ENCODE measurements at regions not wholly inside any gene's neighbourhood (a gene's known extent, or its start where the extent isn't known, plus 50 kb on each side); places are given as distances from the start of the nearest gene placed in this dataset.

- H3K9me3 ChIP-seq (ENCODE audit: low read length): no peaks in the 10 kb centered on the region
- no peak overlapping the region for H3K27ac ChIP-seq (ENCODE audit: low read depth, low read length, poor library complexity, severe bottlenecking)
- H3K4me1 ChIP-seq (ENCODE audit: insufficient read depth, low read length, severe bottlenecking): no peaks in the 10 kb centered on the region
- TF ChIP-seq EZH2 (IDR thresholded peaks at IDR 0.05; ENCODE audit: borderline replicate concordance, low read length) (no peak), CTCF (IDR thresholded peaks at IDR 0.05; ENCODE audit: low read length) (no peak)
- H3F3A ChIP-seq (ENCODE audit: insufficient read depth, low read length): no peaks in the 10 kb centered on the region
- H3K9ac ChIP-seq (ENCODE audit: low read length): no peak overlapping the region
- H3K9me2 ChIP-seq (ENCODE audit: low read depth, low read length): no peaks in the 10 kb centered on the region
- no peak overlapping the region for H2AFZ ChIP-seq (ENCODE audit: low read length)
- H3K4me3 ChIP-seq (ENCODE audit: low read depth, low read length, poor library complexity, severe bottlenecking): no peak overlapping the region
- H3K4me2 ChIP-seq (ENCODE audit: low read length): no peak overlapping the region
- H4K20me1 ChIP-seq (ENCODE audit: insufficient read depth, low read length): no peaks in the 10 kb centered on the region
- H3K79me2 ChIP-seq (ENCODE audit: insufficient read depth, low read length): no peaks in the 10 kb centered on the region
- no peaks in the 10 kb centered on the region for H3K27me3 ChIP-seq (ENCODE audit: insufficient read depth, low read length)
- no peaks in the 10 kb centered on the region for H3K36me3 ChIP-seq (ENCODE audit: insufficient read depth, low read length)
Measured at GRCh38 chr15:95300958-95301357, 1029.5 kb upstream of the NR2F2 start.

- Histone ChIP-seq H3K79me2 (ENCODE audit: insufficient read depth, low read length) (no peaks in the 10 kb centered on the region), H3K4me1 (ENCODE audit: insufficient read depth, low read length, severe bottlenecking) (no peaks in the 10 kb centered on the region), H3K4me3 (ENCODE audit: low read depth, low read length, poor library complexity, severe bottlenecking) (no peak overlapping the region), H3K9me2 (ENCODE audit: low read depth, low read length) (no peaks in the 10 kb centered on the region), H3K36me3 (ENCODE audit: insufficient read depth, low read length) (no peaks in the 10 kb centered on the region), H3K4me2 (ENCODE audit: low read length) (no peak overlapping the region), H3K27ac (ENCODE audit: low read depth, low read length, poor library complexity, severe bottlenecking) (no peak overlapping the region), H2AFZ (ENCODE audit: low read length) (no peak overlapping the region), H3K27me3 (ENCODE audit: insufficient read depth, low read length) (no peaks in the 10 kb centered on the region), H3K9me3 (ENCODE audit: low read length) (no peaks in the 10 kb centered on the region), H4K20me1 (ENCODE audit: insufficient read depth, low read length) (no peaks in the 10 kb centered on the region), H3K9ac (ENCODE audit: low read length) (no peak overlapping the region), H3F3A (ENCODE audit: insufficient read depth, low read length) (no peaks in the 10 kb centered on the region)
- no peak for TF ChIP-seq EZH2 (IDR thresholded peaks at IDR 0.05; ENCODE audit: borderline replicate concordance, low read length)
- no peak for TF ChIP-seq CTCF (IDR thresholded peaks at IDR 0.05; ENCODE audit: low read length)
Measured at GRCh38 chr15:95302206-95302605, 1028.3 kb upstream of the NR2F2 start.

GRCh38 chr15:95302809-95303208 is 1027.7 kb upstream of the NR2F2 start:
- Histone ChIP-seq H2AFZ (ENCODE audit: low read length) (no peak overlapping the region), H3K9me3 (ENCODE audit: low read length) (no peaks in the 10 kb centered on the region), H3K4me2 (ENCODE audit: low read length) (no peak overlapping the region), H3K79me2 (ENCODE audit: insufficient read depth, low read length) (no peaks in the 10 kb centered on the region), H3K36me3 (ENCODE audit: insufficient read depth, low read length) (no peaks in the 10 kb centered on the region), H3K27me3 (ENCODE audit: insufficient read depth, low read length) (no peaks in the 10 kb centered on the region), H3K4me1 (ENCODE audit: insufficient read depth, low read length, severe bottlenecking) (no peaks in the 10 kb centered on the region), H3K9me2 (ENCODE audit: low read depth, low read length) (no peaks in the 10 kb centered on the region), H3K9ac (ENCODE audit: low read length) (no peak overlapping the region), H4K20me1 (ENCODE audit: insufficient read depth, low read length) (no peaks in the 10 kb centered on the region), H3F3A (ENCODE audit: insufficient read depth, low read length) (no peaks in the 10 kb centered on the region), H3K4me3 (ENCODE audit: low read depth, low read length, poor library complexity, severe bottlenecking) (no peak overlapping the region), H3K27ac (ENCODE audit: low read depth, low read length, poor library complexity, severe bottlenecking) (no peak overlapping the region)
- no peak for TF ChIP-seq CTCF (IDR thresholded peaks at IDR 0.05; ENCODE audit: low read length)
- no peak for TF ChIP-seq EZH2 (IDR thresholded peaks at IDR 0.05; ENCODE audit: borderline replicate concordance, low read length)
